ENCODE measurements at regions not wholly inside any gene's neighbourhood (a gene's known extent, or its start where the extent isn't known, plus 50 kb on each side); places are given as distances from the start of the nearest gene placed in this dataset.

GRCh38 chr20:58102261-58102660 is 126.2 kb downstream of the ANKRD60 start:
- TF ChIP-seq, protein P1, sequence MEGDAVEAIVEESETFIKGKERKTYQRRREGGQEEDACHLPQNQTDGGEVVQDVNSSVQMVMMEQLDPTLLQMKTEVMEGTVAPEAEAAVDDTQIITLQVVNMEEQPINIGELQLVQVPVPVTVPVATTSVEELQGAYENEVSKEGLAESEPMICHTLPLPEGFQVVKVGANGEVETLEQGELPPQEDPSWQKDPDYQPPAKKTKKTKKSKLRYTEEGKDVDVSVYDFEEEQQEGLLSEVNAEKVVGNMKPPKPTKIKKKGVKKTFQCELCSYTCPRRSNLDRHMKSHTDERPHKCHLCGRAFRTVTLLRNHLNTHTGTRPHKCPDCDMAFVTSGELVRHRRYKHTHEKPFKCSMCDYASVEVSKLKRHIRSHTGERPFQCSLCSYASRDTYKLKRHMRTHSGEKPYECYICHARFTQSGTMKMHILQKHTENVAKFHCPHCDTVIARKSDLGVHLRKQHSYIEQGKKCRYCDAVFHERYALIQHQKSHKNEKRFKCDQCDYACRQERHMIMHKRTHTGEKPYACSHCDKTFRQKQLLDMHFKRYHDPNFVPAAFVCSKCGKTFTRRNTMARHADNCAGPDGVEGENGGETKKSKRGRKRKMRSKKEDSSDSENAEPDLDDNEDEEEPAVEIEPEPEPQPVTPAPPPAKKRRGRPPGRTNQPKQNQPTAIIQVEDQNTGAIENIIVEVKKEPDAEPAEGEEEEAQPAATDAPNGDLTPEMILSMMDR (IDR thresholded peaks at IDR 0.05; ENCODE audit: insufficient read depth, low read length, poor library complexity, severe bottlenecking), result no peak
- TF ChIP-seq EZH2phosphoT487 (conservative IDR thresholded peaks at IDR 0.05; ENCODE audit: low read length), result no peak
